Gastroesophageal sphincter (tissue), 4 donors: ENCODE measurements at regions not wholly inside any gene's neighbourhood (a gene's known extent, or its start where the extent isn't known, plus 50 kb on each side); places are given as distances from the start of the nearest gene placed in this dataset.

Experiments used
- ATAC-seq: fragments of 150-250 bp; one replicate; pipeline ENCODE4 v1.9.1; 2016; ENCODE audit warnings: mild to moderate bottlenecking, moderate library complexity
- H3K27ac ChIP-seq, 4 donors: fragments of 200-600 bp; sonication (generic) in 3 of 4; 1 replicate in 3 of 4; 2 replicates in 1 of 4; pipeline ENCODE4 v1.5.1; 2016 to 2019
- H3K27me3 ChIP-seq: fragments of 200-600 bp; sonication (generic); one replicate; pipeline ENCODE4 v1.5.1; 2019
- H3K36me3 ChIP-seq, 2 donors: fragments of 200-600 bp; sonication (generic); one replicate each; pipeline ENCODE4 v1.5.1; 2019; ENCODE audit warnings: control low read depth in 1 of 2
- H3K4me1 ChIP-seq, 3 donors: fragments of 200-600 bp; sonication (generic); 1 replicate in 2 of 3; 2 replicates in 1 of 3; pipeline ENCODE4 v1.5.1; 2016 to 2019; ENCODE audit warnings: control low read depth in 2 of 3
- H3K4me3 ChIP-seq, 2 donors: fragments of 200-600 bp; sonication (generic); one replicate each; pipeline ENCODE4 v1.5.1; 2019; ENCODE audit warnings: mild to moderate bottlenecking in 1 of 2, moderate library complexity in 1 of 2
- H3K9me3 ChIP-seq, 3 donors: fragments of 200-600 bp; sonication (generic); one replicate each; pipeline ENCODE4 v1.5.1; 2017 to 2019; ENCODE audit warnings: control low read depth in 2 of 3
- EP300 ChIP-seq: sonication (generic); formaldehyde crosslinking; IDR thresholded peaks from one replicate; pipeline ENCODE4 v1.6.1; 2017; ENCODE audit warnings: antibody characterized with exemption, mild to moderate bottlenecking
- POLR2A ChIP-seq, 2 donors: fragments of 450-650 bp; IDR thresholded peaks; one replicate each; pipeline ENCODE4 v1.6.1; 2017; ENCODE audit warnings: antibody characterized with exemption in 2 of 2, mild to moderate bottlenecking in 2 of 2, moderate library complexity in 1 of 2
- POLR2AphosphoS5 ChIP-seq: sonication (generic); formaldehyde crosslinking; IDR thresholded peaks from one replicate; pipeline ENCODE4 v1.6.1; 2017; ENCODE audit warnings: antibody characterized with exemption
- WGBS, 2 donors: methylation state at CpG; one replicate each; pipeline ENCODE4 v1.1.5; 2018; ENCODE audit warnings: low coverage in 1 of 2; 5-methylcytosine and 5-hydroxymethylcytosine counted together
- TF ChIP-seq, protein P1 (sequence below), 4 experiments: fragments of 200-600 bp in 2 of 4; fragments of 450-650 bp in 2 of 4; sonication (generic) in 1 of 4; IDR thresholded peaks; one replicate each; pipeline ENCODE4 v1.5.1; 2017 to 2019; ENCODE audit warnings: antibody characterized with exemption in 4 of 4, mild to moderate bottlenecking in 2 of 4, moderate library complexity in 2 of 4

DNA sequence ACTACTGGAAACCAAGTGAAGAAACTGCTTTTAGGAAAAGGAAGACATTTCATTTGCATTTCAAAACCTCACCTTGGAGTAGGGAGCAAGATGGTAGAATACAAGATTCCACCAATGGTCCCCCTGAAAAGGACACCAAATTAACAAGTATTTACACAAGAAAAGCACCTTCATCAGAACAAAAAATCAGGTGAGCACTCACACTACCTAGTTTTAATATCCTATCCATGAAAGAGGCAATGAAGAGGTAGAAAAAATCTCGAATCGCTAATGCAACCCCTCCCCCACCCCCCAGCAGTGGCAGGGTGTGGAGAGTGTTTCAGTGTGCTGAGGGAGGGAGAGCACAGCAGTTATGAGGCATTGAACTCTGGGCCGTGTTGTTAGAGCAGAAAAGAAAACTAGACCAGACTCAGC is 1397.0 kb upstream of the C9orf72 start:
- Histone ChIP-seq H3K27ac (no peak overlapping the region), H3K4me3 (no peak overlapping the region), H3K4me1 (no peaks in the 10 kb centered on the region), H3K36me3 (no peaks in the 10 kb centered on the region), H3K9me3 (no peaks in the 10 kb centered on the region), H3K27me3 (no peaks in the 10 kb centered on the region)
- no peak for TF ChIP-seq POLR2A (IDR thresholded peaks at IDR 0.05)
- no peak for TF ChIP-seq EP300
- TF ChIP-seq POLR2AphosphoS5: no peak
- TF ChIP-seq, protein P1, sequence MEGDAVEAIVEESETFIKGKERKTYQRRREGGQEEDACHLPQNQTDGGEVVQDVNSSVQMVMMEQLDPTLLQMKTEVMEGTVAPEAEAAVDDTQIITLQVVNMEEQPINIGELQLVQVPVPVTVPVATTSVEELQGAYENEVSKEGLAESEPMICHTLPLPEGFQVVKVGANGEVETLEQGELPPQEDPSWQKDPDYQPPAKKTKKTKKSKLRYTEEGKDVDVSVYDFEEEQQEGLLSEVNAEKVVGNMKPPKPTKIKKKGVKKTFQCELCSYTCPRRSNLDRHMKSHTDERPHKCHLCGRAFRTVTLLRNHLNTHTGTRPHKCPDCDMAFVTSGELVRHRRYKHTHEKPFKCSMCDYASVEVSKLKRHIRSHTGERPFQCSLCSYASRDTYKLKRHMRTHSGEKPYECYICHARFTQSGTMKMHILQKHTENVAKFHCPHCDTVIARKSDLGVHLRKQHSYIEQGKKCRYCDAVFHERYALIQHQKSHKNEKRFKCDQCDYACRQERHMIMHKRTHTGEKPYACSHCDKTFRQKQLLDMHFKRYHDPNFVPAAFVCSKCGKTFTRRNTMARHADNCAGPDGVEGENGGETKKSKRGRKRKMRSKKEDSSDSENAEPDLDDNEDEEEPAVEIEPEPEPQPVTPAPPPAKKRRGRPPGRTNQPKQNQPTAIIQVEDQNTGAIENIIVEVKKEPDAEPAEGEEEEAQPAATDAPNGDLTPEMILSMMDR (IDR thresholded peaks at IDR 0.05): no peak
- ATAC-seq: no peak
- 8 to 18% methylated on average over 3 of the region's 3 CpGs for WGBS, 2 donors

DNA sequence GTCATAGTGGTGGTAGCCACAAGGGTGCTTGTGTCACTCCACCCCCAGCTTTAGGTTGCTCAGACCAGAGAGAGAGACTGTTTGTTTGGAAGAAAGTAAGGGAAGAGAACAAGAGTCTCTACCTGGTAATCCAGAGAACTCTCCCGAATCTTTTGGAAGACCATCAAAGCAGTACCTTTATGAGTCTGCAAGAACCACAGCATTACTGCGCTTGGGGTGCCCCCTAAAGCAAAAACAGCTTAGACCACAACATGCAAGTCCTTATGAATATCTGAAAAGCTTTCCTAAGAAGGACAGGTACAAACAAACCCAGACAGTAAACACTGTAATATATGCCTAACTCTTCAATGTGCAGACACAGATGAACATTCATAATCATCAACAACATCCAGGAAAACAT is 1398.6 kb upstream of the C9orf72 start:
- no peaks in the 10 kb centered on the region for H3K36me3 ChIP-seq
- H3K27ac ChIP-seq: no peak overlapping the region
- H3K4me3 ChIP-seq: no peak overlapping the region
- WGBS, 2 donors: 39 to 50% methylated on average over 1 to 2 of the region's 2 CpGs
- ATAC-seq: no peak
- H3K27me3 ChIP-seq: no peaks in the 10 kb centered on the region
- no peaks in the 10 kb centered on the region for H3K4me1 ChIP-seq
- TF ChIP-seq, protein P1 (IDR thresholded peaks at IDR 0.05): no peak
- TF ChIP-seq POLR2A (IDR thresholded peaks at IDR 0.05): no peak
- TF ChIP-seq POLR2AphosphoS5: no peak
- no peak for TF ChIP-seq EP300
- no peaks in the 10 kb centered on the region for H3K9me3 ChIP-seq

DNA sequence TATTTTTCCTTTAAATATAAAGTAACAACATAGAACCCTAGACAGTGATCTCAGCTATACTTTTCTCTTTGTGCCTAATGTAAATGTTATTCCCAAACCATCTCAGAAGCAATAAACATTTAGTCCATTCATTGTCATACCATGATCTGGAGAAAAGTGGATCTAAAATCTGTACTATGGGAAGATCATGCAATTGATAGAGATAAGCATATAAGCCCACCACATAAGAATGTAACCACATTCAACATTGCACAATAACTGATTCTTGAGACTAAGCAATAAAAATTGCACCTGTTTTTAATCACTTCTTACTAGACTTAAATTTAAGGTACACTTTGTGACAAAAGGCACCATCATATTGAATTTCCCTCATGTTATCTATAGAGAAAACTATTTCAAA is 1403.0 kb upstream of the C9orf72 start:
- ATAC-seq: no peak

DNA sequence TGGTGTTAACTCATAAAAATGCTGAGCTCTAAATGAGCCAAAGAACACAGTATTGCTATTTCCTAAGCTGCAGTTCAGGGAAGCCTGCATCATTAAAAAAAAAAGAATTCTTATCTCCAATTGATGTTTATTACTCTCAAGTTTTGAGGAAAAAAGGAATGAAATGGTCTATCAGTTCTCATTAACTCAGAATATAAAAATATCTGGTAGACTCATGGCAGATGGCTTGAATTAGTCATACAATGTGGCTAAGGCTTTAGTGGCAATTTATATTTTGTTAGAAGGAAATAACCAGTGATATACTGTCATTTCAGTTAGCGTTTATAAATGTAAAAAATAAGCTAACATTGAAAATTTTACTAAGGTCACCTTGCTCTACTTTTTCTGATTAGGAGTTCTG is 1403.4 kb upstream of the C9orf72 start:
- Histone ChIP-seq H3K27me3 (no peaks in the 10 kb centered on the region), H3K4me1 (no peaks in the 10 kb centered on the region), H3K9me3 (no peaks in the 10 kb centered on the region), H3K4me3 (no peak overlapping the region), H3K27ac (no peak overlapping the region), H3K36me3 (no peaks in the 10 kb centered on the region)
- ATAC-seq: no peak
- 33 to 44% methylated on average over 1 of the region's 1 CpG for WGBS, 2 donors
- TF ChIP-seq, protein P1 (IDR thresholded peaks at IDR 0.05): no peak
- TF ChIP-seq EP300: no peak
- TF ChIP-seq POLR2AphosphoS5: no peak
- no peak for TF ChIP-seq POLR2A (IDR thresholded peaks at IDR 0.05)

More for the DNA sequence above, 1403.0 kb upstream of the C9orf72 start:
- no peak overlapping the region for H3K27ac ChIP-seq
- no peaks in the 10 kb centered on the region for H3K27me3 ChIP-seq
- no peaks in the 10 kb centered on the region for H3K36me3 ChIP-seq
- no peak overlapping the region for H3K4me3 ChIP-seq
- no peaks in the 10 kb centered on the region for H3K4me1 ChIP-seq
- no peaks in the 10 kb centered on the region for H3K9me3 ChIP-seq
- TF ChIP-seq POLR2AphosphoS5: no peak
- no peak for TF ChIP-seq POLR2A (IDR thresholded peaks at IDR 0.05)
- TF ChIP-seq, protein P1 (IDR thresholded peaks at IDR 0.05): no peak
- no peak for TF ChIP-seq EP300

DNA sequence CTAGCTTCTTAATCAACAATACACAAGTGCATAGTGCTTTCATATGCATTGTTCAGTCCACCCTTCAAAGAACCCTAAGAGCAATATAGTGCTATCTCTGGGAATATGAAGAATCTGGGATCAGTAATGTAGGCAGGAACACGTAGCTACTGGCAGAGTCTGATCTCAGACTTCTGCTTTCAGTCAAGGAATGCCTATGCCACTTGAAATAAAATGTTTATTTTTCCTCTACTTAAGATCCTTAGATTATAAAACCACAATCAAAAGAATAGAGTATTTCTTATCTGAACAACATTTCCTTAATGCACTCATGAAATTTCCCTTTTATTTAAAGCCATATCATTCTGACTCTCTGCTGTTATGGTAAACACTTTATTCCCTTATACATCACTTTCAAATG is 1407.8 kb upstream of the C9orf72 start:
- TF ChIP-seq POLR2AphosphoS5 (no peak), EP300 (no peak), POLR2A (IDR thresholded peaks at IDR 0.05) (no peak)
- TF ChIP-seq, protein P1 (IDR thresholded peaks at IDR 0.05): no peak
- no peaks in the 10 kb centered on the region for H3K36me3 ChIP-seq
- H3K9me3 ChIP-seq: no peaks in the 10 kb centered on the region
- 58 to 60% methylated on average over 1 of the region's 1 CpG for WGBS, 2 donors
- no peaks in the 10 kb centered on the region for H3K27me3 ChIP-seq
- H3K4me3 ChIP-seq: no peak overlapping the region
- ATAC-seq: no peak
- no peaks in the 10 kb centered on the region for H3K4me1 ChIP-seq
- no peak overlapping the region for H3K27ac ChIP-seq
